NAMALWA (cell line): ENCODE measurements at regions not wholly inside any gene's neighbourhood (a gene's known extent, or its start where the extent isn't known, plus 50 kb on each side); places are given as distances from the start of the nearest gene placed in this dataset.

Experiments used
- DNase-seq: peaks from one replicate; pipeline ENCODE4 v3.0.0-alpha.2; 2015; ENCODE audit warnings: low spot score

GRCh38 chr7:42858570-42858969 lies 53.3 kb downstream of the C7orf25 start:
- DNase-seq: no peak

GRCh38 chr7:42856605-42856987 lies 55.3 kb downstream of the C7orf25 start:
- no peak for DNase-seq

- no peak for DNase-seq
Observed at GRCh38 chr7:42854571-42855118, 57.2 kb downstream of the C7orf25 start.

- no peak for DNase-seq
Observed at GRCh38 chr7:42852531-42852930, 59.3 kb downstream of the C7orf25 start.

GRCh38 chr7:42843205-42843800 lies 68.6 kb downstream of the C7orf25 start:
- DNase-seq: peak; percentile 5

GRCh38 chr7:42834676-42835075 lies 77.2 kb downstream of the C7orf25 start:
- DNase-seq: no peak

- no peak for DNase-seq
Observed at GRCh38 chr7:42833411-42833810, 78.5 kb downstream of the C7orf25 start.

GRCh38 chr7:42832667-42833066 lies 79.2 kb downstream of the C7orf25 start:
- no peak for DNase-seq

- DNase-seq: peak; percentile 19
Observed at GRCh38 chr7:42831718-42832522, 80.0 kb downstream of the C7orf25 start.

GRCh38 chr7:42831006-42831717 lies 80.7 kb downstream of the C7orf25 start:
- no peak for DNase-seq

GRCh38 chr7:42812779-42813178 lies 99.1 kb downstream of the C7orf25 start:
- no peak for DNase-seq

- no peak for DNase-seq
Observed at GRCh38 chr7:42805601-42806000, 106.3 kb downstream of the C7orf25 start.

- no peak for DNase-seq
Observed at GRCh38 chr7:42794673-42795072, 117.2 kb downstream of the C7orf25 start.

GRCh38 chr7:42792841-42793240 lies 119.0 kb downstream of the C7orf25 start:
- DNase-seq: no peak

- no peak for DNase-seq
Observed at GRCh38 chr7:42790196-42790595, 121.7 kb downstream of the C7orf25 start.

- no peak for DNase-seq
Observed at GRCh38 chr7:42774436-42774835, 137.4 kb downstream of the C7orf25 start.

GRCh38 chr7:42770114-42770513 lies 141.8 kb downstream of the C7orf25 start:
- DNase-seq: no peak

- no peak for DNase-seq
Observed at GRCh38 chr7:42768045-42768444, 143.8 kb downstream of the C7orf25 start.

GRCh38 chr7:42766782-42767423 lies 145.0 kb downstream of the C7orf25 start:
- no peak for DNase-seq

GRCh38 chr7:42765931-42766330 lies 145.9 kb downstream of the C7orf25 start:
- DNase-seq: no peak

- DNase-seq: no peak
Observed at GRCh38 chr7:42763137-42763551, 148.7 kb downstream of the C7orf25 start.

GRCh38 chr7:42761486-42761885 lies 150.4 kb downstream of the C7orf25 start:
- DNase-seq: no peak
